ENCODE measurements at regions not wholly inside any gene's neighbourhood (a gene's known extent, or its start where the extent isn't known, plus 50 kb on each side); places are given as distances from the start of the nearest gene placed in this dataset.

- no peak for DNase-seq
- H3K27me3 Mint-ChIP-seq, result no peaks in the 10 kb centered on the region
- no peaks in the 10 kb centered on the region for H3K4me1 Mint-ChIP-seq
- H3K9me3 Mint-ChIP-seq, result peaks cover 5% of the 10 kb centered on the region
- H3K4me3 Mint-ChIP-seq, result no peak overlapping the region
- H3K36me3 Mint-ChIP-seq, result no peaks in the 10 kb centered on the region
- H3K27ac Mint-ChIP-seq, result no peak overlapping the region
Observed at GRCh38 chr4:153034681-153035080, 98.6 kb downstream of the FHDC1 start.

GRCh38 chr4:153036931-153037482 is 100.9 kb downstream of the FHDC1 start:
- Mint-ChIP-seq H3K4me1 (no peaks in the 10 kb centered on the region), H3K9me3 (peaks cover 1% of the 10 kb centered on the region), H3K27ac (no peak overlapping the region), H3K27me3 (no peaks in the 10 kb centered on the region), H3K4me3 (no peak overlapping the region), H3K36me3 (no peaks in the 10 kb centered on the region)
- DNase-seq, result no peak

GRCh38 chr4:153038623-153039311 is 102.6 kb downstream of the FHDC1 start:
- no peak overlapping the region for H3K27ac Mint-ChIP-seq
- no peaks in the 10 kb centered on the region for H3K4me1 Mint-ChIP-seq
- no peaks in the 10 kb centered on the region for H3K27me3 Mint-ChIP-seq
- peaks cover 1% of the 10 kb centered on the region for H3K9me3 Mint-ChIP-seq
- H3K4me3 Mint-ChIP-seq, result no peak overlapping the region
- no peak for DNase-seq
- H3K36me3 Mint-ChIP-seq, result no peaks in the 10 kb centered on the region

- Mint-ChIP-seq H3K27ac (no peak overlapping the region), H3K27me3 (no peaks in the 10 kb centered on the region), H3K9me3 (peaks cover 1% of the 10 kb centered on the region), H3K4me3 (no peak overlapping the region), H3K36me3 (no peaks in the 10 kb centered on the region), H3K4me1 (no peaks in the 10 kb centered on the region)
- DNase-seq, result no peak
Observed at GRCh38 chr4:153039542-153040185, 103.5 kb downstream of the FHDC1 start.

- no peak for DNase-seq
- Mint-ChIP-seq H3K36me3 (no peaks in the 10 kb centered on the region), H3K4me1 (peaks cover 6% of the 10 kb centered on the region), H3K4me3 (no peak overlapping the region), H3K9me3 (peaks cover 1% of the 10 kb centered on the region), H3K27me3 (no peaks in the 10 kb centered on the region), H3K27ac (no peak overlapping the region)
Observed at GRCh38 chr4:153040677-153041076, 104.6 kb downstream of the FHDC1 start.

GRCh38 chr4:153044036-153044435 is 107.9 kb downstream of the FHDC1 start:
- H3K4me3 Mint-ChIP-seq, result no peak overlapping the region
- no peaks in the 10 kb centered on the region for H3K36me3 Mint-ChIP-seq
- H3K27ac Mint-ChIP-seq, result no peak overlapping the region
- peaks cover 6% of the 10 kb centered on the region for H3K4me1 Mint-ChIP-seq
- peaks cover 2% of the 10 kb centered on the region for H3K9me3 Mint-ChIP-seq
- H3K27me3 Mint-ChIP-seq, result no peaks in the 10 kb centered on the region
- DNase-seq, result no peak

GRCh38 chr4:153045111-153045982 is 109.2 kb downstream of the FHDC1 start:
- Mint-ChIP-seq H3K4me1 (peaks cover 6% of the 10 kb centered on the region), H3K4me3 (no peak overlapping the region), H3K27ac (no peak overlapping the region), H3K36me3 (no peaks in the 10 kb centered on the region), H3K27me3 (no peaks in the 10 kb centered on the region), H3K9me3 (peaks cover 2% of the 10 kb centered on the region)
- DNase-seq, result no peak

GRCh38 chr4:153058671-153059060 is 122.5 kb downstream of the FHDC1 start:
- Mint-ChIP-seq H3K4me3 (no peak overlapping the region), H3K9me3 (no peaks in the 10 kb centered on the region), H3K27ac (no peak overlapping the region), H3K36me3 (no peaks in the 10 kb centered on the region), H3K4me1 (no peaks in the 10 kb centered on the region), H3K27me3 (peaks cover 18% of the 10 kb centered on the region)
- no peak for DNase-seq

- peaks cover 13% of the 10 kb centered on the region for H3K27me3 Mint-ChIP-seq
Observed at GRCh38 chr4:153060196-153060595, 124.1 kb downstream of the FHDC1 start.

GRCh38 chr4:153061971-153062370 is 125.8 kb downstream of the FHDC1 start:
- Mint-ChIP-seq H3K27ac (no peak overlapping the region), H3K36me3 (no peaks in the 10 kb centered on the region), H3K4me1 (no peaks in the 10 kb centered on the region), H3K9me3 (no peaks in the 10 kb centered on the region), H3K4me3 (no peak overlapping the region), H3K27me3 (peaks cover 12% of the 10 kb centered on the region)
- no peak for DNase-seq

More at GRCh38 chr4:153060196-153060595, 124.1 kb downstream of the FHDC1 start:
- H3K4me1 Mint-ChIP-seq, result no peaks in the 10 kb centered on the region
- no peaks in the 10 kb centered on the region for H3K36me3 Mint-ChIP-seq
- no peak for DNase-seq
- no peak overlapping the region for H3K27ac Mint-ChIP-seq
- H3K4me3 Mint-ChIP-seq, result no peak overlapping the region
- H3K9me3 Mint-ChIP-seq, result no peaks in the 10 kb centered on the region

- Mint-ChIP-seq H3K4me3 (no peak overlapping the region), H3K9me3 (no peaks in the 10 kb centered on the region), H3K36me3 (no peaks in the 10 kb centered on the region), H3K27ac (no peak overlapping the region), H3K4me1 (peaks cover 3% of the 10 kb centered on the region), H3K27me3 (peaks cover 6% of the 10 kb centered on the region)
- DNase-seq, result no peak
Observed at GRCh38 chr4:153062652-153063168, 126.6 kb downstream of the FHDC1 start.

- Mint-ChIP-seq H3K36me3 (no peaks in the 10 kb centered on the region), H3K27ac (no peak overlapping the region), H3K27me3 (no peaks in the 10 kb centered on the region), H3K4me3 (no peak overlapping the region), H3K4me1 (peaks cover 3% of the 10 kb centered on the region), H3K9me3 (no peaks in the 10 kb centered on the region)
- DNase-seq, result no peak
Observed at GRCh38 chr4:153063490-153063889, 127.4 kb downstream of the FHDC1 start.

- Mint-ChIP-seq H3K9me3 (no peaks in the 10 kb centered on the region), H3K4me1 (peaks cover 3% of the 10 kb centered on the region), H3K27me3 (no peaks in the 10 kb centered on the region), H3K4me3 (no peak overlapping the region), H3K27ac (no peak overlapping the region), H3K36me3 (no peaks in the 10 kb centered on the region)
- no peak for DNase-seq
Observed at GRCh38 chr4:153064571-153064970, 128.4 kb downstream of the FHDC1 start.

GRCh38 chr4:153065276-153065675 is 129.2 kb downstream of the FHDC1 start:
- H3K9me3 Mint-ChIP-seq, result no peaks in the 10 kb centered on the region
- no peaks in the 10 kb centered on the region for H3K36me3 Mint-ChIP-seq
- no peak overlapping the region for H3K27ac Mint-ChIP-seq
- H3K27me3 Mint-ChIP-seq, result no peaks in the 10 kb centered on the region
- H3K4me1 Mint-ChIP-seq, result peaks cover 3% of the 10 kb centered on the region
- DNase-seq, result no peak
- H3K4me3 Mint-ChIP-seq, result no peak overlapping the region

GRCh38 chr4:153067376-153067775 is 131.3 kb downstream of the FHDC1 start:
- Mint-ChIP-seq H3K4me3 (no peak overlapping the region), H3K9me3 (no peaks in the 10 kb centered on the region), H3K4me1 (peaks cover 3% of the 10 kb centered on the region), H3K27me3 (no peaks in the 10 kb centered on the region), H3K27ac (no peak overlapping the region), H3K36me3 (peaks cover 2% of the 10 kb centered on the region)
- no peak for DNase-seq
